EH (cell line): ENCODE measurements at regions not wholly inside any gene's neighbourhood (a gene's known extent, or its start where the extent isn't known, plus 50 kb on each side); places are given as distances from the start of the nearest gene placed in this dataset.

ENCODE experiments used
- DNase-seq: peaks from one replicate; pipeline ENCODE4 v3.0.0-alpha.2; 2015; ENCODE audit warnings: low read depth

GRCh38 chr12:113655479-113655878 lies 183.8 kb upstream of the LHX5 start:
- DNase-seq: no peak

- no peak for DNase-seq
Observed at GRCh38 chr12:113651662-113652061, 180.0 kb upstream of the LHX5 start.

GRCh38 chr12:113650476-113650875 lies 178.8 kb upstream of the LHX5 start:
- no peak for DNase-seq

- DNase-seq: no peak
Observed at GRCh38 chr12:113649256-113649830, 177.7 kb upstream of the LHX5 start.

GRCh38 chr12:113647048-113647447 lies 175.4 kb upstream of the LHX5 start:
- DNase-seq: no peak

GRCh38 chr12:113645603-113646002 lies 173.9 kb upstream of the LHX5 start:
- DNase-seq: no peak

- no peak for DNase-seq
Observed at GRCh38 chr12:113645183-113645582, 173.5 kb upstream of the LHX5 start.

GRCh38 chr12:113643177-113643974 lies 171.7 kb upstream of the LHX5 start:
- no peak for DNase-seq

- DNase-seq: no peak
Observed at GRCh38 chr12:113642672-113643071, 171.0 kb upstream of the LHX5 start.

- DNase-seq: no peak
Observed at GRCh38 chr12:113642216-113642615, 170.5 kb upstream of the LHX5 start.

GRCh38 chr12:113641426-113642030 lies 169.9 kb upstream of the LHX5 start:
- DNase-seq: no peak

GRCh38 chr12:113640837-113641236 lies 169.2 kb upstream of the LHX5 start:
- no peak for DNase-seq

GRCh38 chr12:113639474-113639873 lies 167.8 kb upstream of the LHX5 start:
- no peak for DNase-seq

- DNase-seq: no peak
Observed at GRCh38 chr12:113638460-113638775, 166.7 kb upstream of the LHX5 start.

- DNase-seq: no peak
Observed at GRCh38 chr12:113634982-113635381, 163.3 kb upstream of the LHX5 start.

GRCh38 chr12:113634474-113634873 lies 162.8 kb upstream of the LHX5 start:
- DNase-seq: no peak

- no peak for DNase-seq
Observed at GRCh38 chr12:113633678-113634332, 162.1 kb upstream of the LHX5 start.

- DNase-seq: no peak
Observed at GRCh38 chr12:113630625-113631024, 159.0 kb upstream of the LHX5 start.

GRCh38 chr12:113625499-113625898 lies 153.8 kb upstream of the LHX5 start:
- DNase-seq: no peak

- DNase-seq: no peak
Observed at GRCh38 chr12:113622410-113622809, 150.7 kb upstream of the LHX5 start.

- DNase-seq: no peak
Observed at GRCh38 chr12:113620437-113620976, 148.8 kb upstream of the LHX5 start.

GRCh38 chr12:113619202-113619601 lies 147.5 kb upstream of the LHX5 start:
- no peak for DNase-seq

- DNase-seq: no peak
Observed at GRCh38 chr12:113613414-113613813, 141.7 kb upstream of the LHX5 start.
